HG02759 (cell line): ENCODE measurements at regions not wholly inside any gene's neighbourhood (a gene's known extent, or its start where the extent isn't known, plus 50 kb on each side); places are given as distances from the start of the nearest gene placed in this dataset.
"Not testable (repeated sequence)": the region's sequence is repeated elsewhere in the genome, so short reads cannot be mapped to it uniquely, and the experiment has no call there.

ENCODE experiments used
- ATAC-seq: cut with Tn5 transposase; IDR thresholded peaks from one replicate; pipeline ENCODE4 v1.9.1; 2021; ENCODE audit warnings: mild to moderate bottlenecking, moderate library complexity; ENCODE audit not compliant: unreplicated experiment

- ATAC-seq: not testable (repeated sequence)
These were observed 900.2 kb upstream of the PRKX start for GRCh38 chrX:4613651-4614050.

- ATAC-seq: no peak
These were observed 875.4 kb upstream of the PRKX start for GRCh38 chrX:4588893-4589292.

GRCh38 chrX:4588466-4588865 lies 875.0 kb upstream of the PRKX start:
- no peak for ATAC-seq

GRCh38 chrX:4588056-4588455 lies 874.6 kb upstream of the PRKX start:
- no peak for ATAC-seq

GRCh38 chrX:4579999-4580398 lies 866.5 kb upstream of the PRKX start:
- no peak for ATAC-seq

GRCh38 chrX:4579480-4579879 lies 866.0 kb upstream of the PRKX start:
- no peak for ATAC-seq

- no peak for ATAC-seq
These were observed 859.2 kb upstream of the PRKX start for GRCh38 chrX:4572691-4573090.

GRCh38 chrX:4570151-4570550 lies 856.7 kb upstream of the PRKX start:
- ATAC-seq: no peak

- ATAC-seq: no peak
These were observed 846.7 kb upstream of the PRKX start for GRCh38 chrX:4560192-4560591.

GRCh38 chrX:4550018-4550417 lies 836.6 kb upstream of the PRKX start:
- ATAC-seq: no peak

- ATAC-seq: no peak
These were observed 833.9 kb upstream of the PRKX start for GRCh38 chrX:4547213-4547836.

GRCh38 chrX:4546178-4546577 lies 832.7 kb upstream of the PRKX start:
- ATAC-seq: not testable (repeated sequence)

GRCh38 chrX:4528247-4528646 lies 814.8 kb upstream of the PRKX start:
- ATAC-seq: no peak

- no peak for ATAC-seq
These were observed 772.5 kb upstream of the PRKX start for GRCh38 chrX:4485912-4486311.

- no peak for ATAC-seq
These were observed 770.8 kb upstream of the PRKX start for GRCh38 chrX:4484266-4484665.

- no peak for ATAC-seq
These were observed 738.1 kb upstream of the PRKX start for GRCh38 chrX:4451591-4451990.

GRCh38 chrX:4450177-4450576 lies 736.7 kb upstream of the PRKX start:
- no peak for ATAC-seq

- no peak for ATAC-seq
These were observed 722.5 kb upstream of the PRKX start for GRCh38 chrX:4435905-4436304.

- ATAC-seq: no peak
These were observed 684.0 kb upstream of the PRKX start for GRCh38 chrX:4397471-4397870.

GRCh38 chrX:4382273-4382672 lies 668.8 kb upstream of the PRKX start:
- ATAC-seq: no peak

GRCh38 chrX:4380710-4381109 lies 667.3 kb upstream of the PRKX start:
- ATAC-seq: no peak

- no peak for ATAC-seq
These were observed 665.6 kb upstream of the PRKX start for GRCh38 chrX:4379071-4379470.

- no peak for ATAC-seq
These were observed 660.3 kb upstream of the PRKX start for GRCh38 chrX:4373791-4374190.
